ENCODE measurements at regions not wholly inside any gene's neighbourhood (a gene's known extent, or its start where the extent isn't known, plus 50 kb on each side); places are given as distances from the start of the nearest gene placed in this dataset.

GRCh38 chr2:155033652-155034051 lies 335.2 kb downstream of the KCNJ3 start:
- CTCF ChIA-PET: no interaction called here
- POLR2A ChIA-PET: no interaction called here

DNA sequence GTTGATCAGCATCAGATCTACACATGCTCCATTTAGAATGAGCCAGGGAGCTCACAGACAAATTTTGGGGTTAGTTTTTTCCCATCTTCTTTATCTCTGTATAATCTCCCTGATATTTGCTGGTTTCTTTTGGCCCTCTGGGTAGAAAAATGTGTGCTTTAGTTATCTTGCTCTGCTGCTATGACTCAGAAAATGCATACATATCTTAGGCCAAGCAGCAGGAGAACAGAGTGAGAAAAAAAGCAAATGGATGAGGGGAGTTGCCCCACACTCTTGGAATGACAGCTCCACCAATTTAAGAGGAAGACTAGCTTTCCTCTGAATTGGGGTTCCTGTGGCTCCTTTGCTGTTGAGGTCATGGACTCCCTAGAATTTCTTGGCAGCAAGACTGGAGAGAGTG lies 331.8 kb downstream of the KCNJ3 start:
- H3K27me3 Mint-ChIP-seq (ENCODE audit: insufficient read depth, unreplicated experiment): peaks cover 61% of the 10 kb centered on the region
- CTCF ChIA-PET: no interaction called here
- BruUV-seq (replicated peaks): no TSS peak
- no peaks in the 10 kb centered on the region for H3K36me3 Mint-ChIP-seq (ENCODE audit: insufficient read depth, unreplicated experiment)
- H3K4me3 Mint-ChIP-seq (ENCODE audit: unreplicated experiment): no peak overlapping the region
- DNase-seq (ENCODE audit: unreplicated experiment): no peak
- no peaks in the 10 kb centered on the region for H3K9me3 Mint-ChIP-seq (ENCODE audit: unreplicated experiment)
- TF ChIP-seq, protein P1, sequence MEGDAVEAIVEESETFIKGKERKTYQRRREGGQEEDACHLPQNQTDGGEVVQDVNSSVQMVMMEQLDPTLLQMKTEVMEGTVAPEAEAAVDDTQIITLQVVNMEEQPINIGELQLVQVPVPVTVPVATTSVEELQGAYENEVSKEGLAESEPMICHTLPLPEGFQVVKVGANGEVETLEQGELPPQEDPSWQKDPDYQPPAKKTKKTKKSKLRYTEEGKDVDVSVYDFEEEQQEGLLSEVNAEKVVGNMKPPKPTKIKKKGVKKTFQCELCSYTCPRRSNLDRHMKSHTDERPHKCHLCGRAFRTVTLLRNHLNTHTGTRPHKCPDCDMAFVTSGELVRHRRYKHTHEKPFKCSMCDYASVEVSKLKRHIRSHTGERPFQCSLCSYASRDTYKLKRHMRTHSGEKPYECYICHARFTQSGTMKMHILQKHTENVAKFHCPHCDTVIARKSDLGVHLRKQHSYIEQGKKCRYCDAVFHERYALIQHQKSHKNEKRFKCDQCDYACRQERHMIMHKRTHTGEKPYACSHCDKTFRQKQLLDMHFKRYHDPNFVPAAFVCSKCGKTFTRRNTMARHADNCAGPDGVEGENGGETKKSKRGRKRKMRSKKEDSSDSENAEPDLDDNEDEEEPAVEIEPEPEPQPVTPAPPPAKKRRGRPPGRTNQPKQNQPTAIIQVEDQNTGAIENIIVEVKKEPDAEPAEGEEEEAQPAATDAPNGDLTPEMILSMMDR (IDR thresholded peaks at IDR 0.05; ENCODE audit: unreplicated experiment): no peak
- H3K27ac Mint-ChIP-seq (ENCODE audit: low read depth, unreplicated experiment): no peak overlapping the region
- intact Hi-C loops (cut with micrococcal nuclease): no loop called here
- H3K4me1 Mint-ChIP-seq (ENCODE audit: insufficient read depth, unreplicated experiment): no peaks in the 10 kb centered on the region
- POLR2A ChIA-PET: no interaction called here

More at GRCh38 chr2:155033652-155034051, 335.2 kb downstream of the KCNJ3 start:
- TF ChIP-seq, protein P1 (IDR thresholded peaks at IDR 0.05; ENCODE audit: unreplicated experiment): no peak
- H3K27me3 Mint-ChIP-seq (ENCODE audit: insufficient read depth, unreplicated experiment): peaks cover 54% of the 10 kb centered on the region
- no peak for DNase-seq (ENCODE audit: unreplicated experiment)
- intact Hi-C loops (cut with micrococcal nuclease): no loop called here
- H3K9me3 Mint-ChIP-seq (ENCODE audit: unreplicated experiment): no peaks in the 10 kb centered on the region
- no peak overlapping the region for H3K27ac Mint-ChIP-seq (ENCODE audit: low read depth, unreplicated experiment)
- no peaks in the 10 kb centered on the region for H3K36me3 Mint-ChIP-seq (ENCODE audit: insufficient read depth, unreplicated experiment)
- no peaks in the 10 kb centered on the region for H3K4me1 Mint-ChIP-seq (ENCODE audit: insufficient read depth, unreplicated experiment)
- no peak overlapping the region for H3K4me3 Mint-ChIP-seq (ENCODE audit: unreplicated experiment)
- no TSS peak for BruUV-seq (replicated peaks)

DNA sequence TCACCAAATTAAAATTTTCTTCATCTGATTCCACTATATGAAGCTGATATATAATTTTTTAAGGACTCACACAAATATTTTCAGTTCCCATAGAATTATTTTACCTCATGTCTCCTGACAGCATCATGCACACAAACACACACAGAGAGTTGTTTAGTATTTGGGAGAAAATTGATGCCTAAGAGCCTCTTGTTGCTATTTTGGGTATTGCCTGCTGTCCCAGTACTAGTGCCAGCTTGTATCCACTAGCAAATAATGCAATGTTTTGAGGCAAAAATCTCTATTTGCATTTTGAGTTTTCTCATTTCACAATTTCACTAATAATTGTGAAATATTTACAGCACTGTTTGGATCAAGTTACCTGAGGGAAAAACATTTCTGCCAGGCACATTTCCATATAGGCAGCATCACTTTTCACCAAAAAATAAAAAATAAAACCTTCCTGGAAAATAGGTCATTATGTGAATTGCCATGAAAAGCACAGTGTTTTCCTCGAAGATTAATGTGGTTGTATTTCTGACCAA lies 328.2 kb downstream of the KCNJ3 start:
- peaks cover 45% of the 10 kb centered on the region for H3K27me3 Mint-ChIP-seq (ENCODE audit: insufficient read depth, unreplicated experiment)
- no peaks in the 10 kb centered on the region for H3K9me3 Mint-ChIP-seq (ENCODE audit: unreplicated experiment)
- no peak for DNase-seq (ENCODE audit: unreplicated experiment)
- intact Hi-C loops (cut with micrococcal nuclease): no loop called here
- no TSS peak for BruUV-seq (replicated peaks)
- POLR2A ChIA-PET: no interaction called here
- CTCF ChIA-PET: no interaction called here
- H3K4me3 Mint-ChIP-seq (ENCODE audit: unreplicated experiment): no peak overlapping the region
- TF ChIP-seq, protein P1 (IDR thresholded peaks at IDR 0.05; ENCODE audit: unreplicated experiment): no peak
- no peaks in the 10 kb centered on the region for H3K4me1 Mint-ChIP-seq (ENCODE audit: insufficient read depth, unreplicated experiment)
- H3K36me3 Mint-ChIP-seq (ENCODE audit: insufficient read depth, unreplicated experiment): no peaks in the 10 kb centered on the region
- H3K27ac Mint-ChIP-seq (ENCODE audit: low read depth, unreplicated experiment): no peak overlapping the region

DNA sequence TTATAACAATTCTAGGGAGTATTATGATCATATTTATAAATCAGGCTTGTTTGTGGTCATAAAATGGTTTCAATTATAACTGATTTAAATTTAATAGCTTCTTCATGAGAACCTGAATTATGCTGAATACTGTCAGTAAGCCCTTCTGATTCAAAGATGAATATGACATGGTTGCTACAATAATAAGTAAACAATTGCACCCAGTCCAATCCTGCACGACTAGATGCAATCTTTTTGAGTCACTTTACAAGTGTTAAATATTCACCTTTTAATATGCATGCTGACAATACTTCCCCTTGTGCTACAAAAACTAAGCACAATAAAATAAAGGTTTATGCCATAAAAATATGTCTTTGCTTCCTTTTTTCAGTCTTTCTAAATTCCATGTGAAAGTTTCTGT lies 325.2 kb downstream of the KCNJ3 start:
- POLR2A ChIA-PET: no interaction called here

More for the DNA sequence above, 325.2 kb downstream of the KCNJ3 start:
- no TSS peak for BruUV-seq (replicated peaks)
- Mint-ChIP-seq H3K9me3 (ENCODE audit: unreplicated experiment) (no peaks in the 10 kb centered on the region), H3K4me3 (ENCODE audit: unreplicated experiment) (no peak overlapping the region), H3K4me1 (ENCODE audit: insufficient read depth, unreplicated experiment) (no peaks in the 10 kb centered on the region), H3K36me3 (ENCODE audit: insufficient read depth, unreplicated experiment) (no peaks in the 10 kb centered on the region), H3K27me3 (ENCODE audit: insufficient read depth, unreplicated experiment) (peaks cover 50% of the 10 kb centered on the region), H3K27ac (ENCODE audit: low read depth, unreplicated experiment) (no peak overlapping the region)
- intact Hi-C loops (cut with micrococcal nuclease): no loop called here
- DNase-seq (ENCODE audit: unreplicated experiment): no peak
- CTCF ChIA-PET: no interaction called here
- TF ChIP-seq, protein P1 (IDR thresholded peaks at IDR 0.05; ENCODE audit: unreplicated experiment): no peak

Data from MCF 10A (cell line).